K562 (cell line): ENCODE measurements at regions not wholly inside any gene's neighbourhood (a gene's known extent, or its start where the extent isn't known, plus 50 kb on each side); places are given as distances from the start of the nearest gene placed in this dataset.

Experiments
- ATAC-seq: fragments of 200-7000 bp; cut with Tn5 transposase; 3 replicates; pipeline ENCODE4 v1.9.1; 2020; ENCODE audit warnings: moderate library complexity
- BruUV-seq: library from RNA; stranded (reverse); fragments of 400-500 nt; replicated peaks from 2 replicates; lab custom pipeline; 2021; lab: Mats Ljungman, UMichigan
- CTCF ChIA-PET: fragments of 300-600 bp; formaldehyde crosslinking; extraction: SDS; loops from one replicate; lab custom pipeline; 2021; ENCODE audit warnings: low intra/inter-chr PET ratio; lab: Yijun Ruan, JAX
- POLR2A ChIA-PET: fragments of 300-600, 350-650 bp; sonication (Branson Sonifier 250); formaldehyde crosslinking; extraction: SDS; loops from one replicate; lab custom pipeline; 2021; ENCODE audit warnings: antibody characterized with exemption, inconsistent platforms; lab: Yijun Ruan, JAX
- DNase-seq, 4 experiments: peaks; one replicate each; pipeline versions ENCODE4 v3.0.0 to v3.0.0-alpha.2; 2011 to 2018; ENCODE audit warnings: low spot score in 3 of 4, mixed read lengths in 3 of 4; ENCODE audit errors: extremely low read depth in 1 of 4
- FAIRE-seq: peaks from 2 replicates; lab custom pipeline; 2011; peaks lifted over from hg19 to GRCh38; lab: Jason Lieb, UNC
- H2AFZ ChIP-seq: 2 replicates; pipeline ENCODE4 v1.6.0; 2011; ENCODE audit warnings: low read depth, low read length, control low read depth, inconsistent platforms
- H3K27ac ChIP-seq: fragments of 200-600 bp; 3 replicates; pipeline ENCODE4 v1.8.0; 2011; ENCODE audit warnings: low read depth, mild to moderate bottlenecking, control low read depth, inconsistent platforms, low read length, moderate library complexity, mixed read lengths; ENCODE audit errors: extremely low read depth
- H3K27me3 ChIP-seq, 2 experiments: fragments of 300-600 bp in 1 of 2; 2 replicates in 1 of 2; 3 replicates in 1 of 2; pipeline versions ENCODE4 v1.6.0 to v1.8.0; 2011; ENCODE audit warnings: inconsistent platforms in 2 of 2, low read length in 2 of 2, mild to moderate bottlenecking in 1 of 2, mixed read lengths in 1 of 2, moderate library complexity in 1 of 2; ENCODE audit not compliant: control insufficient read depth in 2 of 2, insufficient read depth in 2 of 2
- H3K36me3 ChIP-seq: fragments of 300-600 bp; 3 replicates; pipeline ENCODE4 v1.8.0; 2011; ENCODE audit warnings: mild to moderate bottlenecking, low read length, inconsistent platforms; ENCODE audit not compliant: control insufficient read depth, insufficient read depth
- H3K4me1 ChIP-seq, 2 experiments: fragments of 200-600 bp in 1 of 2; replicated peaks in 1 of 2; 2 replicates in 1 of 2; 3 replicates in 1 of 2; pipeline versions ENCODE4 v1.5.1 to v1.8.0; 2011; ENCODE audit warnings: inconsistent platforms in 2 of 2, low read length in 2 of 2, mild to moderate bottlenecking in 1 of 2, mixed read lengths in 1 of 2, moderate library complexity in 1 of 2; ENCODE audit not compliant: control insufficient read depth in 2 of 2, insufficient read depth in 2 of 2
- H3K4me2 ChIP-seq: 2 replicates; pipeline ENCODE4 v1.6.1; 2011; ENCODE audit warnings: low read length, control low read depth, inconsistent platforms, mixed read lengths; ENCODE audit not compliant: insufficient read depth
- H3K4me3 ChIP-seq: fragments of 200-600 bp; sonication (generic), shearing (Covaris generic); 2 replicates; pipeline ENCODE4 v1.5.1; 2016; ENCODE audit warnings: control low read depth, inconsistent platforms
- H3K79me2 ChIP-seq: fragments of 200-600 bp; 3 replicates; pipeline ENCODE4 v1.8.0; 2011; ENCODE audit warnings: low read length, inconsistent platforms; ENCODE audit not compliant: control insufficient read depth, insufficient read depth
- H3K9ac ChIP-seq, 2 experiments: 2 replicates each; pipeline versions ENCODE4 v1.6.0 to v1.6.1; 2011; ENCODE audit warnings: low read depth in 2 of 2, low read length in 2 of 2, control low read depth in 1 of 2, inconsistent platforms in 1 of 2, mild to moderate bottlenecking in 1 of 2, mixed read lengths in 1 of 2; ENCODE audit not compliant: insufficient read depth in 1 of 2
- H3K9me1 ChIP-seq: one replicate; pipeline ENCODE4 v1.6.0; 2011; ENCODE audit warnings: inconsistent platforms, mild to moderate bottlenecking, low read length, moderate library complexity; ENCODE audit not compliant: control insufficient read depth, insufficient read depth
- H3K9me3 ChIP-seq: replicated peaks from 2 replicates; pipeline ENCODE4 v1.5.1; 2011; ENCODE audit warnings: low read depth, low read length, inconsistent platforms; ENCODE audit not compliant: control insufficient read depth, insufficient read depth
- H4K20me1 ChIP-seq: replicated peaks from 2 replicates; pipeline ENCODE4 v1.6.1; 2011; ENCODE audit warnings: low read length, inconsistent platforms, mixed read lengths; ENCODE audit not compliant: control insufficient read depth, insufficient read depth
- DMBX1 ChIP-seq: fragments of 250-450 bp; sonication (Bioruptor Pico); IDR thresholded peaks from 2 replicates; pipeline ENCODE4 v1.8.0; 2022; ENCODE audit warnings: inconsistent platforms, mild to moderate bottlenecking, moderate library complexity, borderline replicate concordance
- GTF2B ChIP-seq: IDR thresholded peaks from 2 replicates; pipeline ENCODE4 v1.6.1; 2011; ENCODE audit not compliant: insufficient read length; ENCODE audit errors: extremely low read depth
- GTF2E2 ChIP-seq: fragments of 200-800 bp; sonication (Bioruptor generic); IDR thresholded peaks from 2 replicates; pipeline ENCODE4 v1.6.1; 2016; ENCODE audit warnings: missing genetic modification characterization, missing compliant biosample characterization
- HDAC1 ChIP-seq, 2 experiments: fragments of 450-650 bp; IDR thresholded peaks; 2 replicates each; pipeline ENCODE4 v1.6.1; 2016 to 2017; ENCODE audit warnings: inconsistent platforms in 1 of 2, mild to moderate bottlenecking in 1 of 2, moderate library complexity in 1 of 2
- MBD1 ChIP-seq: fragments of 250-450 bp; sonication (Bioruptor Pico); IDR thresholded peaks from 2 replicates; pipeline ENCODE4 v1.8.0; 2022; ENCODE audit warnings: inconsistent platforms
- MCM7 ChIP-seq, 2 experiments: fragments of 450-650 bp; IDR thresholded peaks; 2 replicates each; pipeline ENCODE4 v1.6.1; 2016 to 2018
- NFXL1 ChIP-seq: fragments of 450-650 bp; formaldehyde crosslinking; IDR thresholded peaks from 2 replicates; pipeline ENCODE4 v1.4.0; 2021; ENCODE audit warnings: mild to moderate bottlenecking
- PCBP2 ChIP-seq: fragments of 200-400 bp; formaldehyde crosslinking; IDR thresholded peaks from 2 replicates; pipeline ENCODE4 v1.6.1; 2018; ENCODE audit warnings: low read length, low read depth, mild to moderate bottlenecking, moderate library complexity; ENCODE audit not compliant: poor library complexity, severe bottlenecking
- RBM34 ChIP-seq: fragments of 200-400 bp; formaldehyde crosslinking; IDR thresholded peaks from 2 replicates; pipeline ENCODE4 v1.6.1; 2018; ENCODE audit warnings: low read length, borderline replicate concordance; ENCODE audit not compliant: insufficient read depth
- SIX5 ChIP-seq, 2 experiments: IDR thresholded peaks; 2 replicates each; pipeline ENCODE4 v1.6.1; 2011; ENCODE audit warnings: low read length in 2 of 2, borderline replicate concordance in 1 of 2, low read depth in 1 of 2, mild to moderate bottlenecking in 1 of 2, moderate library complexity in 1 of 2; ENCODE audit not compliant: insufficient read depth in 1 of 2
- SLC30A9 ChIP-seq: fragments of 250-450 bp; sonication (Bioruptor Pico); IDR thresholded peaks from 2 replicates; pipeline ENCODE4 v1.8.0; 2022; ENCODE audit warnings: mild to moderate bottlenecking, moderate library complexity
- TCF3 ChIP-seq: sonication (generic); formaldehyde crosslinking; IDR thresholded peaks from 2 replicates; pipeline ENCODE4 v1.4.0; 2020; ENCODE audit warnings: mild to moderate bottlenecking, missing genetic modification reagents
- THRA ChIP-seq: fragments of 450-650 bp; IDR thresholded peaks from 2 replicates; pipeline ENCODE4 v1.6.1; 2017; ENCODE audit warnings: mild to moderate bottlenecking, moderate library complexity
- ZC3H4 ChIP-seq: sonication (generic); formaldehyde crosslinking; IDR thresholded peaks from 2 replicates; pipeline ENCODE4 v1.9.0; 2021; ENCODE audit warnings: missing genetic modification reagents, borderline replicate concordance
- ZNF143 ChIP-seq: sonication (generic); formaldehyde crosslinking; IDR thresholded peaks from 2 replicates; pipeline ENCODE4 v1.9.0; 2022; ENCODE audit warnings: mild to moderate bottlenecking, missing genetic modification reagents
- ZNF277 ChIP-seq: fragments of 250-450 bp; sonication (Bioruptor Pico); IDR thresholded peaks from 2 replicates; pipeline ENCODE4 v1.8.0; 2022; ENCODE audit warnings: inconsistent platforms, mild to moderate bottlenecking, moderate library complexity, borderline replicate concordance
- ZNF41 ChIP-seq: fragments of 250-450 bp; sonication (Bioruptor Pico); conservative IDR thresholded peaks from 2 replicates; pipeline ENCODE4 v1.4.0; 2020; ENCODE audit warnings: mild to moderate bottlenecking
- in situ Hi-C: fragments of 300-500 bp; cut with MboI; formaldehyde crosslinking; loops from 4 replicates; pipeline ENCODE4 v1.15.0; 2018; ENCODE audit warnings: inconsistent platforms, mixed read lengths
- intact Hi-C: fragments of 100-400 bp; cut with micrococcal nuclease; formaldehyde crosslinking; loops from 2 replicates; pipeline ENCODE4 v1.14.2; 2022

- no peaks in the 10 kb centered on the region for H3K36me3 ChIP-seq
- no peak for FAIRE-seq
Measured at GRCh38 chr10:65090991-65091390, 1569.8 kb downstream of the REEP3 start.

More at GRCh38 chr10:65090991-65091390, 1569.8 kb downstream of the REEP3 start:
- Histone ChIP-seq H3K4me1 (no peaks in the 10 kb centered on the region), H3K27ac (no peak overlapping the region), H3K9ac (no peak overlapping the region), H4K20me1 (no peaks in the 10 kb centered on the region), H2AFZ (no peak overlapping the region), H3K9me1 (no peaks in the 10 kb centered on the region), H3K4me3 (no peak overlapping the region), H3K4me2 (no peak overlapping the region), H3K79me2 (no peaks in the 10 kb centered on the region), H3K9me3 (0 out of 2 replicates have a peak, but pooled peaks cover 2% of the 10 kb centered on the region), H3K27me3 (no peaks in the 10 kb centered on the region)
- POLR2A ChIA-PET, result no interaction called here
- BruUV-seq, result no TSS peak
- no peak for DNase-seq
- CTCF ChIA-PET, result no interaction called here
- TF ChIP-seq HDAC1 (IDR thresholded peaks at IDR 0.05) (no peak), PCBP2 (no peak), RBM34 (no peak), MCM7 (IDR thresholded peaks at IDR 0.05) (no peak), THRA (no peak), MBD1 (CRISPR knock-in tag) (no peak), ZNF143 (CRISPR knock-in tag) (no peak), NFXL1 (no peak), TCF3 (CRISPR knock-in tag) (no peak), GTF2E2 (tag) (no peak), DMBX1 (CRISPR knock-in tag) (no peak), ZC3H4 (no peak), ZNF41 (CRISPR knock-in tag) (no peak), ZNF277 (no peak), SIX5 (IDR thresholded peaks at IDR 0.05; ENCODE audit: borderline replicate concordance in 1 of 2, insufficient read depth in 1 of 2, low read depth in 1 of 2, low read length in 2 of 2) (no peak), GTF2B (no peak), SLC30A9 (CRISPR knock-in tag) (no peak)
- in situ Hi-C loops (no loop called here), intact Hi-C loops (no loop called here)
- ATAC-seq, result no peak
